ENCODE measurements at regions not wholly inside any gene's neighbourhood (a gene's known extent, or its start where the extent isn't known, plus 50 kb on each side); places are given as distances from the start of the nearest gene placed in this dataset.

DNA sequence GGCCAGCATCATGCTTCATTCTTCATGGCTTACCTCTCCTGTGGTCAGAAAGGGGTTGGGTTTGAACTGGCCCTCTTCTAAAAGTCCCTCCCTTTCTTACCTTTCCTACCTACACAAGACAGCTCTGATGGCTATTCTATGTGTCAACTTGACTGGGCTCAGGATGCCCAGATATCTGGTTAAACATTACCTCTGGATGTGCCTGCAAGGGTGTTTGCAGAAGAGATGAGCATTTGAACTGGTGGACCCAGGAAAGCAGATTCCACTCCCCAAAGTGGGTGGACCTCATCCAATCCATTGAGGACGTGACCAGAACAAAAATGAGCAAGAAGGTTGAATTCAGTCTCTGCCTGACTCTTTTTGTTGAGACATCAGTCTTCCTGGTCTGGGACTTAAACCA is 79.0 kb upstream of the TCF7L2 start:
- H3K4me3 ChIP-seq (ENCODE audit: low read depth, low read length): no peak overlapping the region
- 100% methylated on average over 1 of the region's 1 CpG for WGBS (ENCODE audit: insufficient coverage)
- no peaks in the 10 kb centered on the region for H3K27me3 ChIP-seq (ENCODE audit: control insufficient read depth, insufficient read depth, low read length)
- DNase-seq (ENCODE audit: low read depth in 4 of 6, low spot score in 6 of 6): no peak
- H3K9me3 ChIP-seq (ENCODE audit: control insufficient read depth, insufficient read depth, low read length): no peaks in the 10 kb centered on the region
- no peak overlapping the region for H3K27ac ChIP-seq (ENCODE audit: low read depth, low read length)
- no peaks in the 10 kb centered on the region for H3K4me1 ChIP-seq (ENCODE audit: control insufficient read depth, insufficient read depth, low read length)
- H3K36me3 ChIP-seq (ENCODE audit: control insufficient read depth, insufficient read depth, low read length): no peaks in the 10 kb centered on the region

DNA sequence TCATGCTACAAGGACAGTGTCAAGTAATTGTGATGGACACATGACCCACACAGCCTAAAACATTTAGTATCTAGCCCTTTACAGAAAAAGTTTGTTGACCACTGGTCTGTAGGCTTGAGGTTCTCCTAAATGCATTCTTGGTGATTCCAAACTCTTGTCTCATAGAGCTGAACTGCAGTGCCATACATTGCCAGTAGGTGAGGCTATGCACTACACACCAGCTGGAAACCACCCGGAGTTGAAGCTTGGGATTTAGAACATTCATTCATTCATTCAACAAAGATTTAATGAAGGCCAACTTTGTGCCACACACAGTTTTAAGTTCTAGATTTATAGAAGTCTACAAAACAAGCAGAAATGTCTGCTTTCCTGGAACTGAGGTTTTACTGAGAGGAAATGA is 77.3 kb upstream of the TCF7L2 start:
- H3K4me3 ChIP-seq (ENCODE audit: low read depth, low read length): no peak overlapping the region
- no peak overlapping the region for H3K27ac ChIP-seq (ENCODE audit: low read depth, low read length)
- H3K36me3 ChIP-seq (ENCODE audit: control insufficient read depth, insufficient read depth, low read length): no peaks in the 10 kb centered on the region
- no peaks in the 10 kb centered on the region for H3K4me1 ChIP-seq (ENCODE audit: control insufficient read depth, insufficient read depth, low read length)
- no peak for DNase-seq (ENCODE audit: low read depth in 4 of 6, low spot score in 6 of 6)
- H3K9me3 ChIP-seq (ENCODE audit: control insufficient read depth, insufficient read depth, low read length): no peaks in the 10 kb centered on the region
- no peaks in the 10 kb centered on the region for H3K27me3 ChIP-seq (ENCODE audit: control insufficient read depth, insufficient read depth, low read length)
- no CpG with 5 or more reads among the region's 1 CpG for WGBS (ENCODE audit: insufficient coverage)

DNA sequence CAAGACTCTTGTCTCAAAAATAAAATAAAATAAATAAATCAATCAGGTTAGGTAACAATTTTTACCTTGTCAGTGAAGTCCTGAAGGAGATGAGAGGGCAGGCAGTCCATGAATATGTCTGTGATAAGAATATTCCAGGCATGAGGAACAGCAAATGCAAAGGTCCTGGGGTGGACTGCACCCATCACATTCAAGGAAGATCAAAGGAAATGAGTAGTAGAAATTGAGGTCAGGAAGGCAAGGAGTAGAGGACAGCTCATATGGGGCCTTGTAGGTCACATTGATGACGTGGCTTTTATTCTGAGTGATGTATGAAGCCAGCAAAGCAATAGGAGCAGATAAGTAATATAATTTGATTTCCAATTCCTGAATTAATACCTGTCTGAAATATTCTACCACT is 76.5 kb upstream of the TCF7L2 start:
- DNase-seq (ENCODE audit: low read depth in 4 of 6, low spot score in 6 of 6): no peak
- Histone ChIP-seq H3K27ac (ENCODE audit: low read depth, low read length) (no peak overlapping the region), H3K27me3 (ENCODE audit: control insufficient read depth, insufficient read depth, low read length) (no peaks in the 10 kb centered on the region), H3K4me1 (ENCODE audit: control insufficient read depth, insufficient read depth, low read length) (no peaks in the 10 kb centered on the region), H3K9me3 (ENCODE audit: control insufficient read depth, insufficient read depth, low read length) (no peaks in the 10 kb centered on the region), H3K36me3 (ENCODE audit: control insufficient read depth, insufficient read depth, low read length) (no peaks in the 10 kb centered on the region), H3K4me3 (ENCODE audit: low read depth, low read length) (no peak overlapping the region)
- WGBS (ENCODE audit: insufficient coverage): no CpG with 5 or more reads among the region's 1 CpG

- Histone ChIP-seq H3K27me3 (ENCODE audit: control insufficient read depth, insufficient read depth, low read length) (no peaks in the 10 kb centered on the region), H3K4me3 (ENCODE audit: low read depth, low read length) (no peak overlapping the region), H3K9me3 (ENCODE audit: control insufficient read depth, insufficient read depth, low read length) (no peaks in the 10 kb centered on the region), H3K4me1 (ENCODE audit: control insufficient read depth, insufficient read depth, low read length) (no peaks in the 10 kb centered on the region), H3K27ac (ENCODE audit: low read depth, low read length) (no peak overlapping the region), H3K36me3 (ENCODE audit: control insufficient read depth, insufficient read depth, low read length) (no peaks in the 10 kb centered on the region)
- no CpG with 5 or more reads among the region's 4 CpGs for WGBS (ENCODE audit: insufficient coverage)
- no peak for DNase-seq (ENCODE audit: low read depth in 4 of 6, low spot score in 6 of 6)
Observed at GRCh38 chr10:112874982-112875381, 75.1 kb upstream of the TCF7L2 start.

GRCh38 chr10:112875476-112876267 is 74.4 kb upstream of the TCF7L2 start:
- H3K9me3 ChIP-seq (ENCODE audit: control insufficient read depth, insufficient read depth, low read length): no peaks in the 10 kb centered on the region
- H3K27me3 ChIP-seq (ENCODE audit: control insufficient read depth, insufficient read depth, low read length): no peaks in the 10 kb centered on the region
- H3K27ac ChIP-seq (ENCODE audit: low read depth, low read length): no peak overlapping the region
- WGBS (ENCODE audit: insufficient coverage): 93% methylated on average over 3 of the region's 5 CpGs
- H3K4me1 ChIP-seq (ENCODE audit: control insufficient read depth, insufficient read depth, low read length): no peaks in the 10 kb centered on the region
- no peak overlapping the region for H3K4me3 ChIP-seq (ENCODE audit: low read depth, low read length)
- H3K36me3 ChIP-seq (ENCODE audit: control insufficient read depth, insufficient read depth, low read length): no peaks in the 10 kb centered on the region
- no peak for DNase-seq (ENCODE audit: low read depth in 4 of 6, low spot score in 6 of 6)

GRCh38 chr10:112880633-112881530 is 69.2 kb upstream of the TCF7L2 start:
- DNase-seq (ENCODE audit: low read depth in 4 of 6, low spot score in 6 of 6): no peak
- Histone ChIP-seq H3K4me1 (ENCODE audit: control insufficient read depth, insufficient read depth, low read length) (no peaks in the 10 kb centered on the region), H3K27ac (ENCODE audit: low read depth, low read length) (no peak overlapping the region), H3K27me3 (ENCODE audit: control insufficient read depth, insufficient read depth, low read length) (no peaks in the 10 kb centered on the region), H3K9me3 (ENCODE audit: control insufficient read depth, insufficient read depth, low read length) (no peaks in the 10 kb centered on the region), H3K4me3 (ENCODE audit: low read depth, low read length) (no peak overlapping the region), H3K36me3 (ENCODE audit: control insufficient read depth, insufficient read depth, low read length) (no peaks in the 10 kb centered on the region)
- WGBS (ENCODE audit: insufficient coverage): 69% methylated on average over 1 of the region's 5 CpGs

DNA sequence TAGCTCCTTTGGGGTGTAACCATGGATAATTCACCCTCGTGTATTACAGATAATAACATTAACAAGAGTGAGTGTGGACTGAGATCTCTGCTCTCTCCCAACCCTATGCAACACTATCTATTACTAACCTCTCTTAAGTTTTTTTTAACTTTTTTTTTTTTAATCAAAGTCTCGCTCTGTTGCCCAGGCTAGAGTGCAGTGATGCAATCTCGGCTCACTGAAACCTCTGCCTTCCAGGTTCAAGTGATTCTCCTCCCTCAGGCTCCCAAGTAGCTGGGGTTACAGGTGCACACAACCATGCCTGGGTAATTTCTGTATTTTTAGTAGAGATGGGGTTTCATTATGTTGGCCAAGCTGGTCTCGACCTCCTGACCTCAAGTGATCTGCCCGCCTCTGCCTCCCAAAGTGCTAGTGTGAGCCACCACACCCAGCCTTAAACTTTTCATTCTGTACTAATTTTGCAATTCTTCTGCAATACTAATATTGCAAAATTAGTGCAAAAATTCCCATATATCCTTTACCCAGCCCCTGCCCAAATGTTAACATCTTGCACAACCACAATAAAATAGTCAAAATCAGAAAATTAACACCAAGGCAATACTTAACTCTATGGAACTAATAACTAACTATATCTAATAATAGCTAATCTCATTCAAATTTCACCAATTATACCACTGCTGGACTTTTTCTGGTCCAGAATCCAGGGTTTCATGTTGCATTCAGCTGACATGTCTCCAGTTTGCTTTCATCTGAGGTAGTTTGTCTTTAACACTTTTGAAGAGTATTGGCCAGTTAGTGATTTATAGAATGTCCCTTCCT is 66.5 kb upstream of the TCF7L2 start:
- Histone ChIP-seq H3K4me3 (ENCODE audit: low read depth, low read length) (no peak overlapping the region), H3K9me3 (ENCODE audit: control insufficient read depth, insufficient read depth, low read length) (no peaks in the 10 kb centered on the region), H3K36me3 (ENCODE audit: control insufficient read depth, insufficient read depth, low read length) (no peaks in the 10 kb centered on the region), H3K27ac (ENCODE audit: low read depth, low read length) (no peak overlapping the region), H3K4me1 (ENCODE audit: control insufficient read depth, insufficient read depth, low read length) (no peaks in the 10 kb centered on the region), H3K27me3 (ENCODE audit: control insufficient read depth, insufficient read depth, low read length) (no peaks in the 10 kb centered on the region)
- DNase-seq (ENCODE audit: low read depth in 4 of 6, low spot score in 6 of 6): no peak
- WGBS (ENCODE audit: insufficient coverage): 100% methylated on average over 1 of the region's 5 CpGs

DNA sequence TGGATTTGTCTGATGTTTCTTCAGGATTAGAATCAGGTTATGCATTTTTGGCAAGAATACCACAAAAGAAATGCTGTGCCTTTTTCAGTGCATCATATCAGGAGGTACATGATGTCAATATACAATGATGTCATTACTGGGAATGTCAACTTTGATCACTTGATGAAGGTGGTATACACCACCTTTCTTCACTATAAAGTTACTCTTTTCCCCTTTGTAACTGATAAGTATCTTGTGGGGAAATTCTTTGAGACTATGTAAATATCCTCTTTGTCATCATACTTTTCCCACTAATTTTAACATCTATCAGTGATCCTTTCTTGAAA is 65.9 kb upstream of the TCF7L2 start:
- Histone ChIP-seq H3K4me1 (ENCODE audit: control insufficient read depth, insufficient read depth, low read length) (no peaks in the 10 kb centered on the region), H3K36me3 (ENCODE audit: control insufficient read depth, insufficient read depth, low read length) (no peaks in the 10 kb centered on the region), H3K4me3 (ENCODE audit: low read depth, low read length) (no peak overlapping the region), H3K27ac (ENCODE audit: low read depth, low read length) (no peak overlapping the region), H3K9me3 (ENCODE audit: control insufficient read depth, insufficient read depth, low read length) (no peaks in the 10 kb centered on the region), H3K27me3 (ENCODE audit: control insufficient read depth, insufficient read depth, low read length) (no peaks in the 10 kb centered on the region)
- DNase-seq (ENCODE audit: low read depth in 4 of 6, low spot score in 6 of 6): no peak

DNA sequence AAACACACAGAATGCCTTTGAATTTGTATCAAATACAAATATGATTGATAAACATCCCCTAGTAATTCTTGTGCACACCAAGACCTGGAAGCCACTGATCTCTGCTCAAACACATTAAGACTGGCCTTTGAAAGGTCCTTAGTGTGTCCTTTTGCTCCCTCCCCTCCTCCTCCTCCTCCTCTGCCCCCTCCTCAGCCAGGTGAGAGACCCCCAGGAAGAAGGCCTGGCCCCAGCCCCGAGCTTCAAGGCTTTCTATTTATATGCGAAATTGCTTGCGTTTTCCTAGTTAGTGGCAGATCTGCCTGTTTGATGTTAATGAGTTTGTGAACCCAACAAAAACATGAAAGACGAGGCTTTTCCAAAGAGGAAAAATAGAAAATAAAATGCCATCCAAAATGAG is 63.6 kb upstream of the TCF7L2 start:
- Histone ChIP-seq H3K27ac (ENCODE audit: low read depth, low read length) (no peak overlapping the region), H3K27me3 (ENCODE audit: control insufficient read depth, insufficient read depth, low read length) (no peaks in the 10 kb centered on the region), H3K9me3 (ENCODE audit: control insufficient read depth, insufficient read depth, low read length) (no peaks in the 10 kb centered on the region), H3K4me1 (ENCODE audit: control insufficient read depth, insufficient read depth, low read length) (no peaks in the 10 kb centered on the region), H3K36me3 (ENCODE audit: control insufficient read depth, insufficient read depth, low read length) (no peaks in the 10 kb centered on the region), H3K4me3 (ENCODE audit: low read depth, low read length) (no peak overlapping the region)
- DNase-seq (ENCODE audit: low read depth in 4 of 6, low spot score in 6 of 6): no peak
- WGBS (ENCODE audit: insufficient coverage): 86% methylated on average over 2 of the region's 4 CpGs

Data from spinal cord (tissue), 9 donors.